NCI-H524 (cell line): ENCODE measurements at regions not wholly inside any gene's neighbourhood (a gene's known extent, or its start where the extent isn't known, plus 50 kb on each side); places are given as distances from the start of the nearest gene placed in this dataset.
A peak's percentile ranks its signal among the peaks of the same experiment; 100 is the strongest.

Experiments
- DNase-seq, 2 experiments: peaks; one replicate each; lab custom pipeline; 2025; lab: John Stamatoyannopoulos, UW

GRCh38 chr5:74424162-74424868 lies 216.2 kb downstream of the ENC1 start:
- DNase-seq, result no peak

DNA sequence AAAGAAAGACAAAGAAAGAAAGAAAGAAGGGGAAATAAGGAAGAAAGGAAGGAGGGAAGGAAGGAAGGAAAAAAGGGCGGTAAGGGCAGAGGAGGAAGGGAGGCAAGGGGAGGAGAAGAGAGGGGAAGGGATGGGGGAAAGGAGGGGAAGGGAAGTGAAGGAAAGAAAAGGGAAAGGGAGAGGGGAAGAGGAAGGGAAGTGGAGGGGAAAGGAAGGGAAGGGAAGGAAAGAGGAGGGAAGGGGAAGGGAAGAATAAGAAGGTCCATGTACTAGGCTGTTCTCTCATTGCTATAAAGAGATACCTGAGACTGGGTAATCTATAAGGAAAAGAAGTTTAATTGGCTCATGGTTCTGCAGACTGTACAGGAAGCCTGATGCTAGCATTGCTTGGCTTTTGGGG lies 217.1 kb downstream of the ENC1 start:
- no peak for DNase-seq

DNA sequence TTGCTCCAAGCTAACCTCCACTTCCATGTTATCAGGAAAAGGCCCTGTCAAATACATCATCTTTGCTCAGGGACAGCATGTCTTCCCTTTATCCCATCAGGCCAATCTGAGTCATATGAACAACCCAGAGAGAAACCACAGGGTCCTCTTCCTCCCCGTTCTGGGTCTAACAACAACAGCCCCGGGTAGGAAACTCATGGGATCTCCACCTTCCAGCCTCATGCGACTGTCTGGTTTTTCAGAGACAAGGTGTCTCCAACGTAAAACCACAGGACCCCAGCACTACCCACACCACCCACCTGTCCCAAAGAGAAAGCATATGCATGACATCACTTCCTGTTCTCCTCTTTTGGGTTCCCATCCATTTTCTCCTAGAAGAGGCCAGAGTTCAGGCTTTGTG lies 217.9 kb downstream of the ENC1 start:
- no peak for DNase-seq

GRCh38 chr5:74422030-74422429 lies 218.5 kb downstream of the ENC1 start:
- no peak for DNase-seq

DNA sequence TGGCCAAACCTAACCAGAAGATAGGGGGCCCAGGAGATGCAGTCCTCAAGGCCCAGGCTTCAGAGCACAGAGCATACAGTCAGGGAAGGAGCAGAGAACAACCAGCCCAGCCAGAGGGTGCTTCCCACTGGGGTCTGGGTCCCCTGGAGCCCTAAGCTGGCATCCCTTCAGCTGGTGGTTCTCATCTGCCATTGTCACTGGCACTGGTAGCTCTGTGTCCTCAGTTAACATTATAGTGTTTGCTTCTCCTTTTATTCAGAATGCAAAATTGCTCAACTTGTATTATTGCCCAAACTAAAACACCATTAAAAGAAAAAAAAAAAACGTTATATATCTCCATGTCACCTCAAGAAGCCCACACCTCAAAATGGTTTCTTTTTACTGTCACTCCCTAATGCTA lies 219.2 kb downstream of the ENC1 start:
- no peak for DNase-seq

DNA sequence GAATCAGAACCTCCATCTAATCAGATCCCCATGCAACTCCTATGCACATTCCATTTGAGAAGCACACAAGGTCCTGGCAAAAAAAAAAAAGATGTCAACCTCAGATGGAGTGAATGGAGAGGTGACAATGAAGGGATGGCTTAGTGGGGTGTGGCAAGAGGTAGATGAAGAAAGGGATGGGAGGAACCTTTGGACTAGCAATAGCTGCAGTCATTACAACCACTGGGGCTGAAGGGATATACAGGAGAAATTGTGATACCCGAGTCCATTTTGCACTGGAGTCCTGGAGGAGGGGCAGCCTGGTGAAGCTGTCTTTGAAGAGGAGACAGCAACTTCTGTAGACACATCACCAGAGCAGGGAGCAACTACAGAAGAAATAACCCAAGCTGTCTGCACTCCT lies 219.6 kb downstream of the ENC1 start:
- no peak for DNase-seq

GRCh38 chr5:74420220-74420619 lies 220.3 kb downstream of the ENC1 start:
- DNase-seq, result no peak

GRCh38 chr5:74419468-74419867 lies 221.1 kb downstream of the ENC1 start:
- no peak for DNase-seq

DNA sequence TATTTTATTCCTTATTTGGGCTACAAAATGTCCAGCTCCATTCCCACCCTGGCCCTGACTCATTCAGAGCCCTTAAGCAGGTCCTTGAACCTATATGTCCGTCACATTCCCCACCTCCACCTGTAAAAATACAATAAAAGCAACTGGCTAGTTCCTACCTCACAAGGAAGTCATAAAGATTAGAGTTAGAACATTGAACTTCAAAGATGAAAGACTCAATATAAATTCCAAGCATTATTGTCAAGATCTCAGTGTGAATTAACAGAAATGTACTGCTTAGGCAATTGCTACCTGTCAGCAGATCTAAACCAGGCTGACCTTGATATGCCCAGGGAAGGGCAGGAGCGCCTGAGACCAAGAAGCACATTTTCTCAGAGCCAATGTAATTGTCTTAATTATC lies 221.8 kb downstream of the ENC1 start:
- DNase-seq, result no peak

DNA sequence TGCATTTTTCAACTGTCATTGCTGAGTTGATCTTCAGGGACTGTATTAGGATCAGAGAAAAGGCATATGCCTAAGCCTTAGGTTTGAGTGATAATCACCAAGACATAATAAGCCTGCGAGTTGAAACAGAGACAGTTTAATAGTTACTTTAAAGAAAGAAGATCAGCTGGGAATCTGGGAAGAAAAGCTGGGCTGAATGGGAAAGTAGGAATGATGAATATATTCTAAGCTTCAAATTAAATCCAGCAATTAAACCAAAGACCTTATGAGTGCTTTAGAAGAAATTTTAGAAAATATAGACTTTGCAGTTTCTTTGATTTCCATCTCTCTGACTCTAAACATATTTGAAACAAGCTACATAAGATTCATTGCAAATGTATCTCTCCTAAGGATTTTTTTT lies 222.3 kb downstream of the ENC1 start:
- no peak for DNase-seq

DNA sequence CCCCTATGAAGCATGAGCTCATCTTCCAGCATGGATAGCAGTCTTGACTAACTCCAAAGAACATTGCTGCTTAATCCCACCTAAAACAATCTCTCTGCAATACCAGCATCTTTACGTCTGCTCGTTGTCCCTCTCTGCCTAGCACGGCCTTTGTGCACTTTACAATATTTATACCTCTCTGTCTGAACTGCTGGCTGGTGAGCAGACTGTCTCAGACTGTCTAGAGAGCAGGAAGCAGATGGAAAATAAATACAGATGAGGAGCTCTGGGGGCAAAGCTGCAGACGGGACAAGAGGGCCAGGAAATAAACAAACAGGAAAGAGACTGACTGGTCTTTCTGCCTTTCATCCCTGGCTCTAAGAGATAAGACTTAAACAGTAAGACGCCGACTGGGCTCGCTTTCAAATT lies 224.8 kb downstream of the ENC1 start:
- peak; percentile 43 to 78 for DNase-seq

DNA sequence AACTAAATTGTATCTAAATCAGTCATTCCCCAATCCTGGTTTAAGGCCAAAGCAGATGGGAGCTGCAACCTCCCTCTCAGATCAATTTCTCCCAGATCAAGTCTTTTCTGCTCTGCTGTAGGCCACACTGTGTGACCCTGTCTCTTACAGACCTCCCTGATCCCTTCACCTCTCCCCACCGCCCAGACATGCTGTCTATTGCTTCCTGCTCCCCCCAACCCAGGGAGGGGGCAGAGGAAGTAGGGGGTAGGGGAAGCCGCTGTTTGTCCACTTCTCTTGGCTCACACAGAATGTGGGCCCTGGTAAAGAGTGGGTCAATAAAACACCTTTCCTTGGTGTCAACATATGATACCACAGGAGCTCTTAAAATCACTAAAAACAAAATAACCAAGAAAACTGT lies 226.3 kb downstream of the ENC1 start:
- DNase-seq, result no peak

DNA sequence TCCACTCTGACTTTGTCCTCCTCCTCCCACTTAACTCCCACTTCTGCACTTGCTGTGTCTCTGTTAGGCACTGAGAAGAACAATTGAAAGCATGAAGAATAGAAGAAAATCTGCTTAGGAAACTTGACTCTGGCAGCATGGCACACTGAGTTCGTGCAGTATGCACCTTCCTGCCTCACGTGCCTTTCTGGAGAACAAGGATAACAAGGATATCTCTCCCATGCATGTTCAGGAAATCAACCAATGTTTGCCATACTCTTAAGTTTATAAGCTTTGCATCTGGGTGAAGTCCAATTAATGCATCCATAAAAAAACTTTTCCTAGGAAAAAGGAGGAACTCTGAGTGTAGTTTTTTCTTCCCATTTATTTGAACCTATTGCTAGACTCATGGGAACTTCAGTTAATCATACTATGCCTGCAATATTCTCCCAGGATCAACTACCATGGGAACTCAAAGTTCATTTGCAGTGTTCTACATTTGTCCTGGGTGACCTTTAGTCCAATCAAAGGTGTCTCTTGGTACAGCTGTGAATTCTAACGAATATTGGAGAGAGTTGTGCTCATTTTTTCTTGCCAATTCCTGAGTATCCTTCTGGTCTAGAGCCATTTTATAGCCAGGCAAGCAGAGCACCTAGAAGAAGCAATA lies 227.0 kb downstream of the ENC1 start:
- peak in 1 of 2 experiments; percentile 23 for DNase-seq

GRCh38 chr5:74412066-74412465 lies 228.5 kb downstream of the ENC1 start:
- peak; percentile 77 to 87 for DNase-seq

DNA sequence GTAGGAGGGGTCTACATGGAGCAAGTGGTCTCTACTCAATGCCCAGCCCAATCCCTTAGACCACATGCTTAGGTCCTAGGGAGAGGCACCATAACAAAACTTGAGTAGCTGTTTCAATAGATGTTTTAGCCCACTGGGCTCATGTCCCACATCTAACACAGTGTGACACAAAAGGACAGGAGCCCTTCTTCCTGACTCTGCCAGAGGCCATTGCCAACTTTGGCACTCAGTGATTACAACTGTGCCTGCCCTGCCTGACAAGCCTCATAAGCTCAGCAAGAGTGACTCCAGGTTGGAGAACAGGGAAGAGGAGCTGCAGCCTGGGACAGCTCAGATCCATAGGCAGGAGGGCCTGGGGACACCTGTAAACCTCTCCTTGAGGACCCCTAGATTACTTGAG lies 230.8 kb downstream of the ENC1 start:
- no peak for DNase-seq

- peak; percentile 44 to 77 for DNase-seq
These were observed 231.3 kb downstream of the ENC1 start for GRCh38 chr5:74409166-74409706.

GRCh38 chr5:74408150-74409043 lies 232.1 kb downstream of the ENC1 start:
- no peak for DNase-seq

GRCh38 chr5:74407701-74408100 lies 232.8 kb downstream of the ENC1 start:
- no peak for DNase-seq

DNA sequence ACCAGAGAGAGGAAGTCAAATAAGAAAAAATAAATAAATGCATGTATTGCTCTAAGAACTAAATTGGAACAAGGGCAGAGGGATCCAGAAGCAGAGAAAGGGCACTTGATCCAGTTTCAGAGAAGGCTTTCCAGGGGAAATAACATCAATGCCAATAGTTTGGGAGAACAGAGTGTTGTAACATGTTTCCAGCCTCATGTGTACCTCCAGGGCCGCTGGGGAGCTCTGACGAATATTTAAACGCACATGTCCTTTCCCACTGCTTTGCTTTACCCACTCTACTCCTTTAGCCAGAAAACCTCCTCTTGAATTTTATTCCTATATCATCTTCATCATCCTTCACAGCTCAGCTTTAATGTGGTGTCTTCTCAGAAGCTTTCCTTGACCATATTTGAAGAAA lies 233.7 kb downstream of the ENC1 start:
- no peak for DNase-seq

DNA sequence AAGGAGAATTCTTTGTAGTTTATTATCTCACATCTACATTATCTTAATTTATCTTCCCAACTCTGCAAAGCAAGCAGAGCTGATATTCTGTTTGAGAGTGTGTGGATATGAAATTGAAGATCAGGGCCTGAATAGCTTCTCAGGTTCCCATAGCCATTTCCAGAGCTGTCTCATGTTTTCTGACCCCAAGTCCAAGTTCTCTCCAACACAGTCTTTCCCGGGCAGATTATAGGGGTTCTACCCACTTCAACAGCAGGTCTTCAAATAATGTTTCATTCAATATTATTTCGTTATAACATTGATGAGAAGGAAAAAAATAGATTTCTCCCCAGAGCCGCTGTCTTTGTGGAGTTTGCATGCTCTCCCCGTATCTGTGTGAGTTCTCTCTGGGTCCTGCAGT lies 234.9 kb downstream of the ENC1 start:
- DNase-seq, result no peak

DNA sequence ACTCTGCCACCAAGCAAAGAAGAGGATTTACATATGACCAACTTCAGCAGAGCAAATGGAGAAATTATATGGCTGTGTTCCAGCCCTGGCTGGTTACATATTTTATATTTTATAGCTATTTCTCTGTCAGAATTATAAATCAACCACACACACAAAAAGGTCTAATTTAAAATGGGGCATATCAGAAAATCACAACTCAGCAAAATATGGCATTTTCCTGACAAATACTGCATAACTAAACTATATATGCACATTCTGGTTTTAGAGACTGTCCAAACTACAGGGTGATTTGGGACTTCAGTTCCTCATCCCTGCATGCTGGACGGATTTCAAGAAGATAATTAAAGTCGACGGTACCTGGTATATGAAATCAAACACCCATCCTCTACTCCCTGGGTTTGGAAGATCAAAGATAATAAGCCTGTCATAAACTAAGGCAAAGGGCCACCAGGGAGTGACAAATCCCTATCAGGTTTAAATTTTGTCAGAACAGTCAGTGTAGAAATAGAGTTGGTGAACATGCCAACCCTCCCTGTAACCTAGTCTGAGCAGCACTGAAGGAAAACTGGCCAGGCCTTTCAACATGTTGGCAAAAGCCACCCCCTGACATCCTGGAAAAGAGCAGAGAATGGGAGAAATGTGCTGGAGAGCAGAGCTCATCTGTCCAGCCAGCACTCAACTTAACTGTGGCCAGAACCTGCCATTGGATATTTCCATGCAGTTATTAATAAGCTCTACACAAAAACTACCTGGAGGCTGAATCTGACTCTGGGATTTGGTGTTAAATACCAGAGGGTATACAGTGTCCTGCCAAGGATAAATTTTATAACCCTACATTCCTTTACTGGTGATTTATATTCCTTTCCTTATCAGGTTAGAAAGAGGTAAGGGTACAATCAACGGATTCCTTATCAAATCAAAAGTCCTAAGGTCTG lies 235.7 kb downstream of the ENC1 start:
- no peak for DNase-seq

DNA sequence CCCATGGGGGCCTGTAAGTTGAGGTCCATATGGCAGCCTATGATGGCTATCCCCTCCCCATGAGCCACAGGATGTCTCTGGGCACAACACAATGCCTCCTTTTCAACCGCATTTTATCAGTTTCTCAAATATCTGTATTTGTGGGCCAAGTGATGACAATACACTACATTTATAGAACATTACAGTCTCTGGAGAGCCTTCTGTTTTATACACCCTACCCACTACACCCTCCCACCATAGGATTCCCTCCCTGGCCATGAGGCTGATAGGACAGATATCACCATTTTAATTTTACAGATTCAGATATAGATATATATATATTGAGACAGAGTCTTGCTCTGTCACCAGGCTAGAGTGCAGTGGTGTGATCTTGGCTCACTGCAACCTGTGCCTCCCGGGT lies 236.8 kb downstream of the ENC1 start:
- no peak for DNase-seq
